ENCODE measurements at regions not wholly inside any gene's neighbourhood (a gene's known extent, or its start where the extent isn't known, plus 50 kb on each side); places are given as distances from the start of the nearest gene placed in this dataset.

DNA sequence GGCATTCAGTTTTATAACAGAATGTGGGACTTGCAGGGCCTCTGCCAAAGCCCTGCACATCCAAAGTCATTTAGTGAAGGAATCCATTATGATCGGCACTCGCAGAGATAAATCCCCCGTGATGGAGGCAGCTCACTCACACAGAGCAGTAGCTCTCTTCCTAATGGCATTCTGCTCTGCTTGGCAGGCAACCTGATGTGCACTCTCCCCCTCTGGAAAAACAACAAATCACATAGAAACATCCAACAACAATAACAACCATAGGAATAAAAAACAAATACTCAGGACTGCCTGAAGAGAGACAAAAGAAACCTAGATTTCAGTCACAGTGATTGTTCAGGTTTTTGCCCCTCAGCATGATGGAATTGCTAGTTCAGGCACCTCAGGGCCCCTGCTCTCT lies 59.7 kb downstream of the NAA11 start:
- H3K27ac Mint-ChIP-seq = no peak overlapping the region
- H3K4me1 ChIP-seq (ENCODE audit: insufficient read depth, low read length) = no peaks in the 10 kb centered on the region
- H3K27me3 Mint-ChIP-seq = no peaks in the 10 kb centered on the region
- H3K4me3 Mint-ChIP-seq = no peak overlapping the region
- no peaks in the 10 kb centered on the region for H3K9me3 ChIP-seq (ENCODE audit: low read length)
- no peaks in the 10 kb centered on the region for H3K36me3 Mint-ChIP-seq
- H3K27ac ChIP-seq (ENCODE audit: low read depth, low read length) = no peak overlapping the region
- H3K4me1 Mint-ChIP-seq = no peaks in the 10 kb centered on the region
- no peak overlapping the region for H3K4me3 ChIP-seq (ENCODE audit: low read length)
- peaks cover 0 to 4% (median 0%) of the 10 kb centered on the region in 5 donors for H3K9me3 Mint-ChIP-seq
- H3K36me3 ChIP-seq (ENCODE audit: insufficient read depth, low read length) = no peaks in the 10 kb centered on the region
- no peak for DNase-seq
- ChIA-PET CTCF (no interaction called here), POLR2A (no interaction called here)
- no peaks in the 10 kb centered on the region for H3K27me3 ChIP-seq (ENCODE audit: insufficient read depth, low read length, poor library complexity, severe bottlenecking)

DNA sequence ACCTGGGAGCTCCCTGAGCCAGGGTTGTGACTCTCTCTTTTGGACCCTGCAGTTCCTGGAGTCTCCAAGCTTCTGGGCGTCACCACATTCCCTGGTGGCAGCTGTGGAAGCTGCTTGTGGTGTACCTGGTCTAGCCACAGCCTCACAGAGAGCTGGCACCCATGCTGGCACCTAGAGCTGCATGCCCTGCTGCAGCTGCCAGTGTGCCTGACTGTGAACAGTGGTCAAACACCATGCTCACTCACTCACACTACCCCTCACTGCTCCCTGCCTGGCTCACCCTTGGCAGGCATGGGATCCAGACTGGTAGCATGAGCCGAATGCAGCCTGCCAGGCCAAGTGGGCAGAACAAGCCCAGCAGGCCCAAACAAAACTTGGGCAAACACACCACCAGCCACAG lies 66.6 kb downstream of the NAA11 start:
- CTCF ChIA-PET = no interaction called here
- no peak for DNase-seq
- no peak overlapping the region for H3K4me3 Mint-ChIP-seq

DNA sequence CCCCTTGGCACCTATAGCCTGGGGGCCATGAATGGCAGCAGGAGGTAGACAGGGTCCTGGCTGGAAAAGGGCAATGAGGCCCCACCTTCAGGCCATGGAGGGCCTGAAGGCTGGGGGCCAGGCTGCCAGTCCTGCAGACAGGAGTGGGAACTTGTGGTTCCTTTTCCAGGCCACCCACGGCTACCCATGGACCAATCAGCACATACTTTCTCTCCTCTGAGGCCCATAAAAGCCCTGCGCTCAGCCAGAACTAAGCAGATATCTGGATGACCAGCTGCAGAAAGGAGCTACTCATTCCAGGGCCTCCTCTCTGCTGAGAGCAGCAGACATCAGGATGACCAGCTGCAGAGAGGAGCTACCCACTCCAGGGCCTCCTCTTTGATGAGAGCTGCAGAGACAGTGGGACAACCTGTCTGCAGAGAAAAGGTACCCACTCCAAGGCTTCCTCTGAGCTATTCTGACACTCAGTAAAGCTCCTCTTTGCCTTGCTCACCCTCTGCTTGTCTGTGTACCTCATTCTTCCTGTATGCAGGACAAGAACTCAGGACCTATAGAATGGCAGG lies 67.2 kb downstream of the NAA11 start:
- CTCF ChIA-PET = no interaction called here
- H3K9me3 Mint-ChIP-seq = peaks cover 0 to 4% (median 0%) of the 10 kb centered on the region in 5 donors
- H3K27me3 Mint-ChIP-seq = no peaks in the 10 kb centered on the region

More for the DNA sequence above, 66.6 kb downstream of the NAA11 start:
- H3K27me3 Mint-ChIP-seq = no peaks in the 10 kb centered on the region
- Histone ChIP-seq H3K36me3 (ENCODE audit: insufficient read depth, low read length) (no peaks in the 10 kb centered on the region), H3K27me3 (ENCODE audit: insufficient read depth, low read length, poor library complexity, severe bottlenecking) (no peaks in the 10 kb centered on the region), H3K27ac (ENCODE audit: low read depth, low read length) (no peak overlapping the region), H3K4me1 (ENCODE audit: insufficient read depth, low read length) (no peaks in the 10 kb centered on the region), H3K9me3 (ENCODE audit: low read length) (no peaks in the 10 kb centered on the region), H3K4me3 (ENCODE audit: low read length) (no peak overlapping the region)
- no peaks in the 10 kb centered on the region for H3K4me1 Mint-ChIP-seq
- no peak overlapping the region for H3K27ac Mint-ChIP-seq
- POLR2A ChIA-PET = no interaction called here
- peaks cover 0 to 4% (median 0%) of the 10 kb centered on the region in 5 donors for H3K9me3 Mint-ChIP-seq
- H3K36me3 Mint-ChIP-seq = no peaks in the 10 kb centered on the region

DNA sequence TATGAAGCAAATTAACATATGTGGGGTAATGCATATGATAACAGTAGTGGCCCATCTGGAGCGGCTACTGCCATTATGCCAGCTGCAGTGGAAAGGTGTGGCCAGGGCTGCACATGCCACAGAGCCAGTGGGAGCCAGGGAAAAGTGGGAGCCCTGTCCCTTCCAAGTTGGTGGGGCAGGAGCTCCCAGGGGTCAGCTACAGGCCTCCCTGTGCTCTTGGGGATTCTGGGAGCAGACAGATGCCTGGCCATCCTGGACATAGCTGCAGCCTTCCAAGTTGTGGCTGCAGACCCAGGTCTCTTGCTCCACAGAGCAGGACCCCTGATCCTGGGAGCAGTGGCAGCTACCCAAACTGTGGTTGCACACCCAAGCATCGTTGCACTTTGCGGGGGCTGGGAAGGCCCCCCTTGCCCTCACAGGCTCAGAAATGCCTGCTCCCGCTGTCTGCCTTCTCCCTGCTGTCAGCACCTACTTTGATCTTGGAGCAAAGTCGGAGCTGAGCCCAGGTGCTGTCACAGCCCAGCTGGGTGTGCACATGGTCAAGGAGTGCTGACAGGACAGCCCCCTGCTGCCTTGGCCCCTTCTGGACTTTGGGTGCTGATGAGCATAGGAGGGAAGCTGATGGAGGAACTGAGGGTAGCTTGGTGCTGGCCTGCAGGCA lies 67.8 kb downstream of the NAA11 start:
- ChIA-PET CTCF (no interaction called here), POLR2A (no interaction called here)
- Histone ChIP-seq H3K4me3 (ENCODE audit: low read length) (no peak overlapping the region), H3K27me3 (ENCODE audit: insufficient read depth, low read length, poor library complexity, severe bottlenecking) (no peaks in the 10 kb centered on the region), H3K4me1 (ENCODE audit: insufficient read depth, low read length) (no peaks in the 10 kb centered on the region), H3K36me3 (ENCODE audit: insufficient read depth, low read length) (no peaks in the 10 kb centered on the region), H3K27ac (ENCODE audit: low read depth, low read length) (no peak overlapping the region), H3K9me3 (ENCODE audit: low read length) (no peaks in the 10 kb centered on the region)
- H3K36me3 Mint-ChIP-seq = no peaks in the 10 kb centered on the region
- H3K9me3 Mint-ChIP-seq = peaks cover 0 to 4% (median 0%) of the 10 kb centered on the region in 5 donors
- no peak overlapping the region for H3K27ac Mint-ChIP-seq
- H3K4me3 Mint-ChIP-seq = no peak overlapping the region
- H3K4me1 Mint-ChIP-seq = no peaks in the 10 kb centered on the region
- DNase-seq = no peak
- no peaks in the 10 kb centered on the region for H3K27me3 Mint-ChIP-seq

More for the DNA sequence above, 67.2 kb downstream of the NAA11 start:
- Histone ChIP-seq H3K27me3 (ENCODE audit: insufficient read depth, low read length, poor library complexity, severe bottlenecking) (no peaks in the 10 kb centered on the region), H3K36me3 (ENCODE audit: insufficient read depth, low read length) (no peaks in the 10 kb centered on the region), H3K4me1 (ENCODE audit: insufficient read depth, low read length) (no peaks in the 10 kb centered on the region), H3K27ac (ENCODE audit: low read depth, low read length) (no peak overlapping the region), H3K4me3 (ENCODE audit: low read length) (no peak overlapping the region), H3K9me3 (ENCODE audit: low read length) (no peaks in the 10 kb centered on the region)
- no peak for DNase-seq
- Mint-ChIP-seq H3K4me1 (no peaks in the 10 kb centered on the region), H3K36me3 (no peaks in the 10 kb centered on the region), H3K27ac (no peak overlapping the region), H3K4me3 (no peak overlapping the region)
- POLR2A ChIA-PET = no interaction called here

DNA sequence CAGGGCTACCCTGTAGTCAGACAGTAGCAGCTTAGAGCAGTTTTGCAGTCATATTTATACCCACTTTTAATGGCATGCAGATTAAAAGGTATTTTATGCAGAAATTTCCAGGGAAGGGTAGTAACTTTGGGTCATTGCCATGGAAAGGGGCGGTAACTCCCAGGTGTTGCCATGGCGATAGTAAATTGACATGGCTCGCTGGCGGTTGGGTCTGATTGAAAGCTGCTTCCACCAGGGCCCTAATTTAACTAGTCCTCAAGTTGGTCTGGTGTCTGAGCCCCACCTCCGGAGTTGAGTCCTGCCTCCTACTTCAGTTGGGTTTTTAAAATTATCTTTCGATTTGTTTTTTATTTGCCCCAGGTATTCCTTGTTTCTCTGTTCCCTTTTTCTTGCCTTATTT lies 70.1 kb downstream of the NAA11 start:
- ChIA-PET CTCF (no interaction called here), POLR2A (no interaction called here)
- no peak overlapping the region for H3K27ac Mint-ChIP-seq

DNA sequence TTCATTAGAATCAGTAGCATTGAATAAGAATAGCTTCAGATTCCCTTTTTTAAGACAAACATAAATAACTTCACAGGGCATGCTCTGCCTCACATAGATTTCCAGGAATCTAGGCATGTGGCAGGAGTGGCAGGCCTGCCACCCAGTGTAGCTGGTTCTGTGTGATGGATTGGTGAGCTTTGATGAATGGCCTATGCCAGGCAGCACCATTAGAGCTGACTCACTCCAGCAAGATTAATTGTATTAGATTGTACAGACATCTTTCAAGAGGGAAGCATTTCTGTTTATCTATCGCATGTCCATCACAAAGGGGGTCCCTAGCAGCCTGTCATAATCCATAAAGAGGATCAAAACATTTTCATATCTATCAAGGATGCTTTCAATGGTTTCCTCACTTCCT lies 71.9 kb downstream of the NAA11 start:
- Histone ChIP-seq H3K27ac (ENCODE audit: low read depth, low read length) (no peak overlapping the region), H3K27me3 (ENCODE audit: insufficient read depth, low read length, poor library complexity, severe bottlenecking) (no peaks in the 10 kb centered on the region), H3K36me3 (ENCODE audit: insufficient read depth, low read length) (no peaks in the 10 kb centered on the region), H3K4me1 (ENCODE audit: insufficient read depth, low read length) (no peaks in the 10 kb centered on the region), H3K9me3 (ENCODE audit: low read length) (no peaks in the 10 kb centered on the region), H3K4me3 (ENCODE audit: low read length) (no peak overlapping the region)
- Mint-ChIP-seq H3K27ac (no peak overlapping the region), H3K9me3 (peaks cover 0 to 3% (median 0%) of the 10 kb centered on the region in 5 donors), H3K4me3 (no peak overlapping the region), H3K4me1 (no peaks in the 10 kb centered on the region), H3K36me3 (no peaks in the 10 kb centered on the region), H3K27me3 (peaks cover 0 to 3% of the 10 kb centered on the region in 2 donors)
- no peak for DNase-seq
- ChIA-PET POLR2A (no interaction called here), CTCF (no interaction called here)

More for the DNA sequence above, 70.1 kb downstream of the NAA11 start:
- no peaks in the 10 kb centered on the region for H3K36me3 Mint-ChIP-seq
- no peaks in the 10 kb centered on the region for H3K4me1 Mint-ChIP-seq
- no peaks in the 10 kb centered on the region for H3K27me3 ChIP-seq (ENCODE audit: insufficient read depth, low read length, poor library complexity, severe bottlenecking)
- no peaks in the 10 kb centered on the region for H3K9me3 ChIP-seq (ENCODE audit: low read length)
- H3K4me3 Mint-ChIP-seq = no peak overlapping the region
- no peak for DNase-seq
- H3K27me3 Mint-ChIP-seq = no peaks in the 10 kb centered on the region
- H3K4me3 ChIP-seq (ENCODE audit: low read length) = no peak overlapping the region
- H3K36me3 ChIP-seq (ENCODE audit: insufficient read depth, low read length) = no peaks in the 10 kb centered on the region
- no peaks in the 10 kb centered on the region for H3K4me1 ChIP-seq (ENCODE audit: insufficient read depth, low read length)
- H3K27ac ChIP-seq (ENCODE audit: low read depth, low read length) = no peak overlapping the region
- H3K9me3 Mint-ChIP-seq = no peaks in the 10 kb centered on the region

DNA sequence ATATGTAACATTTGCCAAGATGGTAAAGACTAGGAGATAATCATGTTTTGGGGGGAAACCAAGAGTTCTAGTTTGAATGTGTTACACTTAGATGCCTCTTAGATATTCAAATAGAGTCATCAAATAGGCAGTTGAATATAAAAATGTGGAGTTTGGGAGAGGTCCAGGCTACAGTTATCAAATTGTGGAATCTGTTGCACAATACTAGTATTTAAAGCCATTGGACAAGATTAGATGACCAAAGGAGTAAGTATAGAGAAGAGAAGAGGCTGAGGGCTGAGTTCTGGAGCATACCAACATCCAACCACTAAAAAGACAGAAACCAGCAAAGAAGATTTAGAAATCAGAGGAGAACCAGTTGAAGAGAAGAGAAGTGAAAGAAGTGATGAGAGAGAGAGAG lies 72.7 kb downstream of the NAA11 start:
- Mint-ChIP-seq H3K4me1 (no peaks in the 10 kb centered on the region), H3K27me3 (peaks cover 0 to 3% of the 10 kb centered on the region in 2 donors), H3K9me3 (peaks cover 0 to 3% (median 3%) of the 10 kb centered on the region in 5 donors), H3K36me3 (no peaks in the 10 kb centered on the region), H3K27ac (no peak overlapping the region), H3K4me3 (no peak overlapping the region)
- H3K4me1 ChIP-seq (ENCODE audit: insufficient read depth, low read length) = no peaks in the 10 kb centered on the region
- no peak overlapping the region for H3K4me3 ChIP-seq (ENCODE audit: low read length)
- H3K27ac ChIP-seq (ENCODE audit: low read depth, low read length) = no peak overlapping the region
- POLR2A ChIA-PET = no interaction called here
- no peaks in the 10 kb centered on the region for H3K9me3 ChIP-seq (ENCODE audit: low read length)
- CTCF ChIA-PET = no interaction called here
- no peak for DNase-seq
- H3K36me3 ChIP-seq (ENCODE audit: insufficient read depth, low read length) = no peaks in the 10 kb centered on the region
- H3K27me3 ChIP-seq (ENCODE audit: insufficient read depth, low read length, poor library complexity, severe bottlenecking) = no peaks in the 10 kb centered on the region

DNA sequence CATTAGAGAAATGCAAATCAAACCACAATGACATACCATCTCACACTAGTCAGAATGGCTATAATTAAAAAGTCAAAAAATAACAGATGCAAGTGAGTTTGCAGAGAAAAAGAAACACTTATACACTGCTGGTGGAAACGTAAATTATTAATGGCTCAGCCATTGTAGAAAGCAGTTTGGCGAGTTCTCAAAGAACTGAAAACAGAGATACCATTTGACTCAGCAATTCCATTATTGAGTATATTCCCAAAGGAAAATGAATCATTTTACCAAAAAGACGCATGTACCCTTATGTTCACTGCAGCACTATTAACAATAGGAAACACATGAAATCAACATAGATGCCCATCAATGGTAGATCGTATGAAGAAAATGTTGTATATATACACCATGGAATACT lies 75.0 kb downstream of the NAA11 start:
- Histone ChIP-seq H3K4me3 (ENCODE audit: low read length) (no peak overlapping the region), H3K27me3 (ENCODE audit: insufficient read depth, low read length, poor library complexity, severe bottlenecking) (no peaks in the 10 kb centered on the region), H3K9me3 (ENCODE audit: low read length) (no peaks in the 10 kb centered on the region), H3K4me1 (ENCODE audit: insufficient read depth, low read length) (no peaks in the 10 kb centered on the region), H3K27ac (ENCODE audit: low read depth, low read length) (no peak overlapping the region), H3K36me3 (ENCODE audit: insufficient read depth, low read length) (no peaks in the 10 kb centered on the region)
- peaks cover 0 to 8% (median 4%) of the 10 kb centered on the region in 5 donors for H3K9me3 Mint-ChIP-seq
- ChIA-PET POLR2A (no interaction called here), CTCF (no interaction called here)
- no peak for DNase-seq
- H3K27ac Mint-ChIP-seq = no peak overlapping the region
- no peaks in the 10 kb centered on the region for H3K36me3 Mint-ChIP-seq
- no peak overlapping the region for H3K4me3 Mint-ChIP-seq
- no peaks in the 10 kb centered on the region for H3K4me1 Mint-ChIP-seq
- peaks cover 0 to 3% of the 10 kb centered on the region in 2 donors for H3K27me3 Mint-ChIP-seq
